ENCODE measurements at regions not wholly inside any gene's neighbourhood (a gene's known extent, or its start where the extent isn't known, plus 50 kb on each side); places are given as distances from the start of the nearest gene placed in this dataset.

- no peak for DNase-seq
- H3F3A ChIP-seq (replicated peaks; ENCODE audit: insufficient read depth) = no peaks in the 10 kb centered on the region
- H4K20me1 ChIP-seq (ENCODE audit: insufficient read depth) = no peaks in the 10 kb centered on the region
- H3K9me2 ChIP-seq = no peaks in the 10 kb centered on the region
- H3K4me3 ChIP-seq (ENCODE audit: low read depth in 2 of 2, low read length in 1 of 2) = no peak overlapping the region
- POLR2A ChIA-PET = no interaction called here
- no peaks in the 10 kb centered on the region for H3K79me2 ChIP-seq (ENCODE audit: insufficient read depth)
- 49% methylated on average over 5 of the region's 5 CpGs for whole genome bisulfite sequencing (ENCODE audit: low lambda C conversion rate)
- no peaks in the 10 kb centered on the region for H3K36me3 ChIP-seq (replicated peaks in 1 of 2; ENCODE audit: control insufficient read depth in 1 of 2, insufficient read depth in 2 of 2, low read length in 1 of 2)
- CTCF ChIA-PET = interaction anchor here (1.1 to 1.3 kb wide), 3 partner anchors 11 to 15 kb away, joined by 3 read pairs; no protein-coding TSS in a partner anchor
- no peaks in the 10 kb centered on the region for H3K9me3 ChIP-seq
- no peaks in the 10 kb centered on the region for H3K4me1 ChIP-seq (ENCODE audit: control insufficient read depth in 1 of 2, insufficient read depth in 2 of 2, low read depth in 1 of 2, low read length in 1 of 2)
- H3K9ac ChIP-seq = no peak overlapping the region
- no peak overlapping the region for H2AFZ ChIP-seq (ENCODE audit: low read depth)
- no peak overlapping the region for H3K4me2 ChIP-seq
- H3K27ac ChIP-seq (ENCODE audit: low read depth in 2 of 2, low read length in 1 of 2) = no peak overlapping the region
- TF ChIP-seq GATA2 (CRISPR knock-in tag; IDR thresholded peaks at IDR 0.05) (no peak), EP300 (IDR thresholded peaks at IDR 0.05; ENCODE audit: borderline replicate concordance in 1 of 2, low read depth in 1 of 2, low read length in 1 of 2) (no peak), POLR2AphosphoS5 (IDR thresholded peaks at IDR 0.05; ENCODE audit: low read depth, low read length) (no peak), ELF1 (IDR thresholded peaks at IDR 0.05) (no peak), PBX3 (IDR thresholded peaks at IDR 0.05) (no peak)
- no peaks in the 10 kb centered on the region for H3K27me3 ChIP-seq (ENCODE audit: insufficient read depth)
These were observed 162.0 kb upstream of the DTNBP1 start for GRCh38 chr6:15824811-15825210.

GRCh38 chr6:15823838-15824414, 161.1 kb upstream of the DTNBP1 start:
- Histone ChIP-seq H2AFZ (ENCODE audit: low read depth) (no peak overlapping the region), H3K9me3 (no peaks in the 10 kb centered on the region), H3K36me3 (replicated peaks in 1 of 2; ENCODE audit: control insufficient read depth in 1 of 2, insufficient read depth in 2 of 2, low read length in 1 of 2) (no peaks in the 10 kb centered on the region), H3K9ac (no peak overlapping the region), H4K20me1 (ENCODE audit: insufficient read depth) (no peaks in the 10 kb centered on the region), H3K79me2 (ENCODE audit: insufficient read depth) (no peaks in the 10 kb centered on the region), H3K4me1 (ENCODE audit: control insufficient read depth in 1 of 2, insufficient read depth in 2 of 2, low read depth in 1 of 2, low read length in 1 of 2) (no peaks in the 10 kb centered on the region), H3K27ac (ENCODE audit: low read depth in 2 of 2, low read length in 1 of 2) (no peak overlapping the region), H3K9me2 (no peaks in the 10 kb centered on the region), H3K4me3 (ENCODE audit: low read depth in 2 of 2, low read length in 1 of 2) (no peak overlapping the region), H3K27me3 (ENCODE audit: insufficient read depth) (no peaks in the 10 kb centered on the region; the same call in 1 of the 2 replicates), H3K4me2 (no peak overlapping the region), H3F3A (replicated peaks; ENCODE audit: insufficient read depth) (no peaks in the 10 kb centered on the region)
- ChIA-PET CTCF (interaction anchor here (0.6 kb wide), 1 partner anchor 133 kb away, joined by 3 read pairs; no protein-coding TSS in a partner anchor), POLR2A (no interaction called here)
- 15% methylated on average over 2 of the region's 2 CpGs for WGBS (ENCODE audit: low lambda C conversion rate)
- DNase-seq = no peak
- TF ChIP-seq CHD2 (IDR thresholded peaks at IDR 0.05; ENCODE audit: low read length, partially characterized antibody) = no peak
- TF ChIP-seq RFX5 (IDR thresholded peaks at IDR 0.05; ENCODE audit: low read length) = no peak
- TF ChIP-seq PBX3 (IDR thresholded peaks at IDR 0.05) = no peak
- TF ChIP-seq TCF12 (IDR thresholded peaks at IDR 0.05) = no peak
- no peak for TF ChIP-seq MAX (IDR thresholded peaks at IDR 0.05; ENCODE audit: low read depth)
- no peak for TF ChIP-seq REST (IDR thresholded peaks at IDR 0.05; ENCODE audit: low read depth, low read length)
- TF ChIP-seq GATA2 (CRISPR knock-in tag; IDR thresholded peaks at IDR 0.05) = no peak
- TF ChIP-seq MEF2A (IDR thresholded peaks at IDR 0.05; ENCODE audit: borderline replicate concordance, low read depth) = no peak
- TF ChIP-seq YY1 (IDR thresholded peaks at IDR 0.05; ENCODE audit: low read depth) = no peak
- TF ChIP-seq MXI1 (IDR thresholded peaks at IDR 0.05; ENCODE audit: low read depth, low read length) = no peak
- no peak for TF ChIP-seq FOXM1 (IDR thresholded peaks at IDR 0.05; ENCODE audit: low read depth)
- TF ChIP-seq GABPA (IDR thresholded peaks at IDR 0.05; ENCODE audit: low read depth) = no peak
- no peak for TF ChIP-seq NRF1 (IDR thresholded peaks at IDR 0.05; ENCODE audit: low read depth, low read length)
- TF ChIP-seq ZBTB33 (IDR thresholded peaks at IDR 0.05; ENCODE audit: borderline replicate concordance, low read depth) = no peak
- TF ChIP-seq CTCF (IDR thresholded peaks at IDR 0.05) = no peak
